ENCODE measurements at regions not wholly inside any gene's neighbourhood (a gene's known extent, or its start where the extent isn't known, plus 50 kb on each side); places are given as distances from the start of the nearest gene placed in this dataset.

GRCh38 chr16:51867386-51868065, 679.4 kb downstream of the TOX3 start:
- ChIA-PET CTCF (no interaction called here), POLR2A (ENCODE audit: unreplicated experiment) (no interaction called here)
- TF ChIP-seq EZH2 (IDR thresholded peaks at IDR 0.05; ENCODE audit: low read depth) = no peak
- TF ChIP-seq CTCF (conservative IDR thresholded peaks at IDR 0.05) = no peak
- Histone ChIP-seq H3F3A (ENCODE audit: insufficient read depth, low read depth) (no peaks in the 10 kb centered on the region), H3K4me3 (no peak overlapping the region), H3K4me1 (replicated peaks; ENCODE audit: insufficient read depth) (no peaks in the 10 kb centered on the region), H3K9me3 (ENCODE audit: insufficient read depth, low read depth) (no peaks in the 10 kb centered on the region), H3K36me3 (ENCODE audit: low read depth) (no peaks in the 10 kb centered on the region), H3K9me2 (ENCODE audit: insufficient read depth) (no peaks in the 10 kb centered on the region), H2AFZ (no peak overlapping the region), H3K27ac (no peak overlapping the region), H3K79me2 (ENCODE audit: low read depth) (no peaks in the 10 kb centered on the region), H3K27me3 (ENCODE audit: insufficient read depth, low read depth) (peaks cover 21% of the 10 kb centered on the region; the same call in 1 of the 2 replicates), H3K4me2 (no peak overlapping the region), H4K20me1 (ENCODE audit: insufficient read depth) (no peaks in the 10 kb centered on the region)
- BruUV-seq (replicated peaks) = no TSS peak
- intact Hi-C loops (cut with micrococcal nuclease; ENCODE audit: unreplicated experiment) = no loop called here
- no peak for DNase-seq

DNA sequence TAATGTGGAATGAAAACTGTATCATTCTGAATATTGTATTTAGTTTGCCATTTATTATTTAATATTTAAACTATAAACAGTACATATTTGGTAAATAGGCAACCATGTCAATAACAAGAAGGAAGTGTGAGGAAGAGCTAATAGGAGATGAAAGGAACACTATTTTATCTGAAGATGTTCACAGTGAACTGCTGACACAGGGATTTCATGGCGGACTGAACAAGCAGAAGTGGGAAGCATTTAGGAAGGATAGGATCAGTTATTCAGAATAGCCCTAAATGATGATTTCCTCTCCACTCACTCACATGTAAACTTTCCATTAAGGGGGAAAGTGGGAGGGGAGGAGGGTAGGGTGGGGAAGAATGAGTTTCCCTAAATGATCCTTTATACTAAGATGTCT, 682.4 kb downstream of the TOX3 start:
- no peak overlapping the region for H2AFZ ChIP-seq
- intact Hi-C loops (cut with micrococcal nuclease; ENCODE audit: unreplicated experiment) = no loop called here
- no peak for TF ChIP-seq EZH2 (IDR thresholded peaks at IDR 0.05; ENCODE audit: low read depth)
- no peak for TF ChIP-seq CTCF (conservative IDR thresholded peaks at IDR 0.05)
- H3K27ac ChIP-seq = no peak overlapping the region
- H3K27me3 ChIP-seq (ENCODE audit: insufficient read depth, low read depth) = peaks cover 26% of the 10 kb centered on the region; the same call in 1 of the 2 replicates
- H3K4me2 ChIP-seq = no peak overlapping the region
- no peaks in the 10 kb centered on the region for H3K79me2 ChIP-seq (ENCODE audit: low read depth)
- no peaks in the 10 kb centered on the region for H3K4me1 ChIP-seq (replicated peaks; ENCODE audit: insufficient read depth)
- no peaks in the 10 kb centered on the region for H3K9me2 ChIP-seq (ENCODE audit: insufficient read depth)
- no peaks in the 10 kb centered on the region for H3K36me3 ChIP-seq (ENCODE audit: low read depth)
- DNase-seq = no peak
- ChIA-PET CTCF (no interaction called here), POLR2A (ENCODE audit: unreplicated experiment) (no interaction called here)
- H3K9me3 ChIP-seq (ENCODE audit: insufficient read depth, low read depth) = no peaks in the 10 kb centered on the region
- no peak overlapping the region for H3K4me3 ChIP-seq
- no peaks in the 10 kb centered on the region for H3F3A ChIP-seq (ENCODE audit: insufficient read depth, low read depth)
- H4K20me1 ChIP-seq (ENCODE audit: insufficient read depth) = no peaks in the 10 kb centered on the region
- no TSS peak for BruUV-seq (replicated peaks)

DNA sequence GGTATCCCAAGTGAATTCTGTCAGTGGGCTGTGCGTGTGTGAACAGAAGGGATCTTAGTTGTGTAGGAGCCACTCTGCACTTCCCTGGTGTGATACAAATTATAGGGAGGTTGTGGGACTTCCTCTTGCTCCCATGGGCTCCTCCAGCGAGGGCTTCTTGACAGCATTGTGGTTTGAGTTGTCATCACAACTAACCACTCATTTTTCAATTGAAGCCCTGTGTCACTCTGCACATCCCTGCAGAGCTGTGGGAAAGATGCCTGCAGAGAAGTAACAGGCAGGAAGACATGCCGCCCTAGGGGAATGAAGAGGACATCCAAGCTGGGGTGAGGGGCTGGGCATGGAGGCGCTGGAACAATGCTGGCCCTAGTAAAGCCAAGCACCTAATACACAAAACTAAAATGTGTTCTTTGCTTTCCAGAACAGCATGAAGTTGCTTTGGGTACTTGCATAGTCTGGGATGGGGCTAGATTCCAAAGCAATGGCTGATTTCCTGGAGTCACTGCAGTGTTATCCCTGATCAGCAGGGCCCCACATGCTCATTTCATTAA, 692.5 kb downstream of the TOX3 start:
- Histone ChIP-seq H4K20me1 (ENCODE audit: insufficient read depth) (no peaks in the 10 kb centered on the region), H3K4me2 (no peak overlapping the region), H3K36me3 (ENCODE audit: low read depth) (no peaks in the 10 kb centered on the region), H3K4me1 (replicated peaks; ENCODE audit: insufficient read depth) (no peaks in the 10 kb centered on the region), H2AFZ (no peak overlapping the region), H3K27me3 (ENCODE audit: insufficient read depth, low read depth) (0 out of 2 replicates have a peak, but pooled peaks cover 6% of the 10 kb centered on the region), H3K9me2 (ENCODE audit: insufficient read depth) (no peaks in the 10 kb centered on the region), H3K9me3 (ENCODE audit: insufficient read depth, low read depth) (no peaks in the 10 kb centered on the region), H3K4me3 (no peak overlapping the region), H3K27ac (no peak overlapping the region), H3F3A (ENCODE audit: insufficient read depth, low read depth) (no peaks in the 10 kb centered on the region), H3K79me2 (ENCODE audit: low read depth) (no peaks in the 10 kb centered on the region)
- intact Hi-C loops (cut with micrococcal nuclease; ENCODE audit: unreplicated experiment) = no loop called here
- DNase-seq = no peak
- ChIA-PET POLR2A (ENCODE audit: unreplicated experiment) (no interaction called here), CTCF (no interaction called here)
- no peak for TF ChIP-seq CTCF (conservative IDR thresholded peaks at IDR 0.05)
- TF ChIP-seq EZH2 (IDR thresholded peaks at IDR 0.05; ENCODE audit: low read depth) = no peak
- no TSS peak for BruUV-seq (replicated peaks)
